GM12878 (cell line): ENCODE measurements at regions not wholly inside any gene's neighbourhood (a gene's known extent, or its start where the extent isn't known, plus 50 kb on each side); places are given as distances from the start of the nearest gene placed in this dataset.

Experiments used
- CBX3 ChIP-seq: fragments of 200-600 bp; sonication (generic); IDR thresholded peaks from 2 replicates; pipeline ENCODE4 v1.6.1; 2016; ENCODE audit warnings: low read depth, borderline replicate concordance
- MTA2 ChIP-seq: fragments of 450-650 bp; IDR thresholded peaks from 2 replicates; pipeline ENCODE4 v1.6.1; 2016; ENCODE audit warnings: low read depth, mild to moderate bottlenecking, moderate library complexity
- MXI1 ChIP-seq: fragments of 150-350 bp; IDR thresholded peaks from 2 replicates; pipeline ENCODE4 v1.6.1; 2011; ENCODE audit warnings: low read depth, mild to moderate bottlenecking, inconsistent platforms, low read length, improper control_type of control experiment
- STAT3 ChIP-seq: IDR thresholded peaks from 2 replicates; pipeline ENCODE4 v1.6.1; 2011; ENCODE audit warnings: low read depth, low read length, improper control_type of control experiment
- ZNF24 ChIP-seq: fragments of 450-650 bp; IDR thresholded peaks from 2 replicates; pipeline ENCODE4 v1.6.1; 2017; ENCODE audit warnings: antibody characterized with exemption, mild to moderate bottlenecking
- TF ChIP-seq, protein P1 (sequence below), 3 experiments: IDR thresholded peaks in 2 of 3; conservative IDR thresholded peaks in 1 of 3; 2 replicates each; pipeline ENCODE4 v1.5.1; 2011; ENCODE audit warnings: low read depth in 3 of 3, low read length in 3 of 3, mild to moderate bottlenecking in 3 of 3, control low read depth in 2 of 3, moderate library complexity in 2 of 3, inconsistent platforms in 1 of 3, mixed read lengths in 1 of 3; ENCODE audit not compliant: control insufficient read depth in 2 of 3, insufficient read depth in 1 of 3; ENCODE audit errors: extremely low read depth in 1 of 3

DNA sequence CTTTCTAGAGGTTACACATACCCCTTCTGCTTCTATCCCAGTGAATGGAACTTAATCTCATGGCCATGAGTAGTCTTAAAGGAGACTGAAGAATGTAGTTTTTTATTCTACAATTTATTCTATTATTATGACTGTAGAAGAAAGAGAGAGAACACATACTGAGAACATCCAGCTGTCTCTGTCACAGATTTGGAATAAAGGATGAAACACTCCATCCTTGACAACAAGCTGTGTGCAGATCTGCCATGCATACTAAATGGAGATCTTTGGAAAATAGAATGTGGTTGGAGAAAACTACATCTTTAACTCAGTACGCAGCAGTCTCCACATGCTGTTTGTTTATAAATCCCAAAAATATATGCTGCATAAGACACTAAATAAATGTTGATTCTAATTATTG lies 54.1 kb upstream of the NUDT7 start:
- TF ChIP-seq, protein P1, sequence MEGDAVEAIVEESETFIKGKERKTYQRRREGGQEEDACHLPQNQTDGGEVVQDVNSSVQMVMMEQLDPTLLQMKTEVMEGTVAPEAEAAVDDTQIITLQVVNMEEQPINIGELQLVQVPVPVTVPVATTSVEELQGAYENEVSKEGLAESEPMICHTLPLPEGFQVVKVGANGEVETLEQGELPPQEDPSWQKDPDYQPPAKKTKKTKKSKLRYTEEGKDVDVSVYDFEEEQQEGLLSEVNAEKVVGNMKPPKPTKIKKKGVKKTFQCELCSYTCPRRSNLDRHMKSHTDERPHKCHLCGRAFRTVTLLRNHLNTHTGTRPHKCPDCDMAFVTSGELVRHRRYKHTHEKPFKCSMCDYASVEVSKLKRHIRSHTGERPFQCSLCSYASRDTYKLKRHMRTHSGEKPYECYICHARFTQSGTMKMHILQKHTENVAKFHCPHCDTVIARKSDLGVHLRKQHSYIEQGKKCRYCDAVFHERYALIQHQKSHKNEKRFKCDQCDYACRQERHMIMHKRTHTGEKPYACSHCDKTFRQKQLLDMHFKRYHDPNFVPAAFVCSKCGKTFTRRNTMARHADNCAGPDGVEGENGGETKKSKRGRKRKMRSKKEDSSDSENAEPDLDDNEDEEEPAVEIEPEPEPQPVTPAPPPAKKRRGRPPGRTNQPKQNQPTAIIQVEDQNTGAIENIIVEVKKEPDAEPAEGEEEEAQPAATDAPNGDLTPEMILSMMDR (IDR thresholded peaks at IDR 0.05 in 2 of 3, conservative IDR thresholded peaks at IDR 0.05 in 1 of 3; ENCODE audit: control insufficient read depth in 2 of 3, extremely low read depth in 1 of 3, insufficient read depth in 1 of 3, low read depth in 3 of 3, low read length in 3 of 3) = no peak
- TF ChIP-seq MTA2 = no peak
- no peak for TF ChIP-seq MXI1
- no peak for TF ChIP-seq ZNF24
- TF ChIP-seq CBX3 = no peak
- no peak for TF ChIP-seq STAT3
